ENCODE measurements at regions not wholly inside any gene's neighbourhood (a gene's known extent, or its start where the extent isn't known, plus 50 kb on each side); places are given as distances from the start of the nearest gene placed in this dataset.

- TF ChIP-seq, protein P1, sequence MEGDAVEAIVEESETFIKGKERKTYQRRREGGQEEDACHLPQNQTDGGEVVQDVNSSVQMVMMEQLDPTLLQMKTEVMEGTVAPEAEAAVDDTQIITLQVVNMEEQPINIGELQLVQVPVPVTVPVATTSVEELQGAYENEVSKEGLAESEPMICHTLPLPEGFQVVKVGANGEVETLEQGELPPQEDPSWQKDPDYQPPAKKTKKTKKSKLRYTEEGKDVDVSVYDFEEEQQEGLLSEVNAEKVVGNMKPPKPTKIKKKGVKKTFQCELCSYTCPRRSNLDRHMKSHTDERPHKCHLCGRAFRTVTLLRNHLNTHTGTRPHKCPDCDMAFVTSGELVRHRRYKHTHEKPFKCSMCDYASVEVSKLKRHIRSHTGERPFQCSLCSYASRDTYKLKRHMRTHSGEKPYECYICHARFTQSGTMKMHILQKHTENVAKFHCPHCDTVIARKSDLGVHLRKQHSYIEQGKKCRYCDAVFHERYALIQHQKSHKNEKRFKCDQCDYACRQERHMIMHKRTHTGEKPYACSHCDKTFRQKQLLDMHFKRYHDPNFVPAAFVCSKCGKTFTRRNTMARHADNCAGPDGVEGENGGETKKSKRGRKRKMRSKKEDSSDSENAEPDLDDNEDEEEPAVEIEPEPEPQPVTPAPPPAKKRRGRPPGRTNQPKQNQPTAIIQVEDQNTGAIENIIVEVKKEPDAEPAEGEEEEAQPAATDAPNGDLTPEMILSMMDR (IDR thresholded peaks at IDR 0.05; ENCODE audit: insufficient read depth, low read length, poor library complexity, severe bottlenecking): no peak
- no peak for TF ChIP-seq EZH2phosphoT487 (conservative IDR thresholded peaks at IDR 0.05; ENCODE audit: low read length)
Observed at GRCh38 chr7:91494450-91494849, 230.2 kb downstream of the FZD1 start.

Data from SU-DHL-6 (cell line).